ENCODE measurements at regions not wholly inside any gene's neighbourhood (a gene's known extent, or its start where the extent isn't known, plus 50 kb on each side); places are given as distances from the start of the nearest gene placed in this dataset.
A peak's percentile ranks its signal among the peaks of the same experiment; 100 is the strongest.
"Not testable (repeated sequence)": the region's sequence is repeated elsewhere in the genome, so short reads cannot be mapped to it uniquely, and the experiment has no call there.

DNA sequence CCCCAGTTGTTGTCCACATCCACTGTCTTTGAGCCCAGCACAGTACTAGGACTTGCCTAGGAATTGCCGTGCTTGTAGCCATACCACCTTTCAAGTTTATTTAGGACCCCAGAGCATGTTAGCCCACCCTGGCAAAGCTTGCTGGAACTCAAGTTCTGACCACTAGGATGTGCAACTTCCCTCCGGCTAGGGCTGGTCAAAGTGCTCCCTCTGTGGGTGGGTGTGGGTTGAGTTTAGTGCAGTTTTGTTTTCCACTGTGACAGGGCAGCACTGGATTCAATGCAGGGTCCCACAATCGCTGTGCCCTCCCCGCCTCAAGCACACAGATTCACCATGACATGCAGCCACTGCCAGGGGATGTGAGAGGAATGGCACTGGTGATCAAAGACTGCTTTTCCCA lies 96.0 kb downstream of the RASGEF1B start:
- no peak for DNase-seq

GRCh38 chr4:81369886-81370285 lies 101.8 kb downstream of the RASGEF1B start:
- no peak for DNase-seq

- no peak for DNase-seq
Observed at GRCh38 chr4:81366779-81367178, 104.9 kb downstream of the RASGEF1B start.

DNA sequence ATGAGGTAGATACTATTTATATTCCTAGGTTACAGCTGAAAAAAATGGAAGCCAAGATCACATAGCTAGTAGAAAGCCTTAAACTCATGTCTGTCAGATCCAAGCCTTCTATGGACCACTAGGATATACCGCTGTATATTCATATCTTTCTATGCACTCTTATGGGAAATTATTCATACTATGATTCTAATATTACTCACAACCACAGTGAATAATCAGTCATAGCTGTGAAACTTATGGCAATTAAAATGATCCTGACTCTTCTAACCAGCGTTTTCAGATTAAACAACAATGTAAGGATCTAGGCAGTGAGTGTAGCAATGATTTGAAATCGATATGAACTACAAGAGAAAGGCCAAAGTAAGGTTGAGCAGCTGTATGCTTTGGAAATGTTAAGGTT lies 111.0 kb downstream of the RASGEF1B start:
- no peak for DNase-seq

- no peak for DNase-seq
Observed at GRCh38 chr4:81359207-81359606, 112.5 kb downstream of the RASGEF1B start.

DNA sequence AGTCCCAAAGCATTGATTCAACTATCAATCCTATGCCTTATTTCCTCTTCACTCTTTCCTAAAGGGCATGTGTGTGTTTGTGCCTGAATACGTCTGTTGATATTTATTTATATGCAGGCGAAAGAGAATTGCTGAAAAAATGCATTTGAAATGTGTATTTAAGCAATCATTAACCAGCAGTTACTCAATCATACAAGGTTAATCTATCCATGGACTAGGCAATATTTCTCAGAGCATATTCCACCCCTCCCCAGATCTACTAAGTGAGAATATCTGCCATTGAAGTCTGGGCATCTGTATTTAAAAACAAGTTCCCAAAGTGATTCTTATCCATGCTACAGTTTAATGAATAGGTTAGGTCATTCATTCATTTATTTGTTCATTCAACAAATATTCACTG lies 113.6 kb downstream of the RASGEF1B start:
- DNase-seq: no peak

DNA sequence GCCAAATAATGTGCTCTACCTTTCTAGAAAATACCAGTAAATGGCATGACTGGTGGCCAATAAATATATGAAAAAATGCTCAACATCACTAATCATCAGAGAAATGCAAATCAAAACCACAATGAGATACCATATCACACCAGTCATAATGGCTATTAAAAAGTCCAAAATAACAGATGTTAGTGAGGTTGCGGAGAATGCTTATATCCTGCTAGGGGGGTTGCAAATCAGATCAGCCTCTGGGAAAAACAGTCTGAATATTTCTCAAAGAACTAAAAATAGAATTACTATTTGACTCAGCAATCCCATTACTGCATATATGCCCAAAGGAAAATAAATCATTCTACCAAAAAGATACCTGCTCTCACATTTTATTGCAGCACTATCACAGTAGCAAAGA lies 115.1 kb downstream of the RASGEF1B start:
- DNase-seq: no peak

DNA sequence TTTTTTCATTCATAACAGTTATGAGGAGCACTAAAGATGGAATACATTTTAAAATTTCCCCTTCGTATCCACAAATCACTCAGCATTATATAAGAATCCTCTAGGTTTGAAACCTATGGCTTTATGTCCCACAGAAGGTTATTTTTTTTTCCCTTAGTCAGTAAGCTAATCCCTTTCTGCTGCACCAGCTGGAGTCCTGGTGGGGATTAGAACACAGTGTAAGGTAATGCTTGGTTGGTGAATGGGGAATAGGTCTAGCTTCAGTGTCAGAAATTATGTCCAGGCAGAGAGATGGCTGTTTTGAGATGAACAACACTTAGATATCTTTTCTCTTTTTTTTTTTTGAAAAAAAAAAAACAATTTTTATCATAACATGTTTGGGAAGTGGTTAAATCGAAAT lies 116.6 kb downstream of the RASGEF1B start:
- no peak for DNase-seq

DNA sequence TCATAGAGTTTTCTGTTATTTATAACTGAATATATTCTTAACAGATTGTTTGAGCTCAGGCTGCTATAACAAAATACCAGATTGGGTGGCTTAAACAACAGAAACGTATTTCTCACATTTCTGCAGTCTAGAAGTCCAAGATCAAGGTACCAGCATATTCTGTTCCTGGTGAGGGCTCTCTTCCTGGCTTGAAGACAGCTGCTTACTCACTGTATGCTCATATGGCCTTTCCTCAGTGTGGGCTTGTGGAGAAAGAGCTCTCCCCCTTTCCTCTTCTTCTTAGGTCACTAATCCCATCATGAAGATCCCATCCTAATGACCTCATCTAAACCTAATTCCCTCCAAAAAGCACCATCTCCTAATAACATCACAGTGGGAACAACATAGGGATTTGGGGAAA lies 117.8 kb downstream of the RASGEF1B start:
- no peak for DNase-seq

GRCh38 chr4:81352446-81352835 lies 119.3 kb downstream of the RASGEF1B start:
- DNase-seq: no peak

GRCh38 chr4:81351654-81352445 lies 119.9 kb downstream of the RASGEF1B start:
- DNase-seq: peak; percentile 1

- no peak for DNase-seq
Observed at GRCh38 chr4:81350040-81350439, 121.7 kb downstream of the RASGEF1B start.

DNA sequence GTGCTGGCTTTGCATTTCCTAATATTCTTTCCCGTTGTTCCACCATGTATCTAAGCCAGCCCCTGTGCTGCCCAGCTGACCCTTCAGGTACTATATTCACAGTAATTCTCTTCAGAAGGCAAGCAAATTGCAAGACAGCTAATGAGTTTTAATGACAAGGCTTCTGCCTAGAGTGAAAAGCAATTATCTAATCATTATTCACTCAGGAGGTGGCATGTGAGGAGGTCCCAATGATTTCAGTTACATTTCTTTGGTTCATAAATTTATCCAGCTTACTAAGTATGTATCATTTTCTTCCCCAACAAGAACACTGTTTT lies 123.0 kb downstream of the RASGEF1B start:
- DNase-seq: no peak

DNA sequence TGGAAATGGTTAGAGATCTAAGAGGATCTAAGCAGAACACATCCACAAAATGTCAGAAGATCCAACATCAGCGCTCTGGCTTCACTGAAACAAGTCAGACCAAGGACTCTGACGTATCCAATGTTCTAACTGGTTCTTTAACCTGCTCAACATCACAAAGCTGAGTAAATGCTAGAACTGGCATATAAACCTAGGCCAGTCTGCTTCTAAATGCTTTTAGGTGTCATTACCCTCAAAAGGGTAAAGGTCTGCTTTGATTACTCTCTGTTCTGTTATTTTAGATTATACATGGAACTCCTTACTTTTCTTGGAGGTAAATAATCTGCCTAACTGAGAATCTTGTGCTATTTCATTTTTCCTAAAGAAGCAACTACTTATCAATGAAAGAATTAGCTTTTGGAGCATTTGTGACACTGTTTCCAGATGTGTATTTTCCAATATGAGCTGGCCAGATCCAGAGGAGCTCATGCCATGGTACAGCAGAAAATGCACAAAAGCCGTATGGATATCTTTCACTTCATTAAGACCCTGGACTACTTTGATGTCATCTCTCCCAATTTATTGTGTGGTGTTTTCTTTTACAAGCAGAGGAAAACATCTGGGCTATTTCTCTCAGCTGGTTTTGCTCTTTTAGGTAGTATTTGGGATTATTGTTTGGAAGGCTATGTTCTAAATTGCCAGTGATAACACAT lies 123.5 kb downstream of the RASGEF1B start:
- DNase-seq: no peak

DNA sequence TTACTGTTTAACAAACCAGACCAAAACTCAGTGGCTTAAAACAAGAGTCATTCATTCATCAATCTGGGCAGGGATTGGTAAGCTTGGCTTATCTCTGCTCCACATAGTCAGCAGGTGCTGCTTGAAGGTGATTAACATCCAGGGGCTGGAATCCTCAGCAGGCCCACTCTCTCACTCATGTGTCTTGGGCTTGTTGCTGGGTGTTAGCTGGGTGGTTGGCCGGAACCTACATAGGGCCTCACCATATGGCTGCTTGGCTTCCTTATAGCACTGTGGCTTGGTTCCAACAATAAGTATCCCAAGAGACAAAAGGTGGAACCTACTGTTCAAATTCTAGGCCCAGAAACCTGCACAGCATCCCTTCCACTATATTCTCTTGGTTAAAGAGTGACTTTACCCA lies 125.0 kb downstream of the RASGEF1B start:
- no peak for DNase-seq

DNA sequence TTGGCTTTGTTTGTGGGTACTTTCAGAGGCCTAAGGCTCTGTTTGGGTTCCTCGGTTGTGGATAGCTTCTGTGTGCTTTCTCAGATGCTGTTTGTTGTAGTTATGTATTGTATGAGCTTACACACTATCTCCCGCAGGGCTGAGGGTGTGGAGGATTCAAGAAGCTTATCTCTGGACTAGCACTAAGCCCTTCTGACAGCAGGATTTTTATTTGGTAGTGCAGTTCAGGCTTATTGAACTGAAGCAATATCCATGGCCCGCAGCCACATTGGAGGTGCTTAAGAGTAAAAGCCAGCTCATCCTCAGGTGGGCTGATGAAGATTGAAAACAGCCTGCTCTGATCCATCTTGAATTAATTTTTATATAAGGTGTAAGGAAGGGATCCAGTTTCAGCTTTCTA lies 128.2 kb downstream of the RASGEF1B start:
- no peak for DNase-seq

GRCh38 chr4:81343046-81343445 lies 128.0 kb upstream of the PRKG2 start:
- no peak for DNase-seq

DNA sequence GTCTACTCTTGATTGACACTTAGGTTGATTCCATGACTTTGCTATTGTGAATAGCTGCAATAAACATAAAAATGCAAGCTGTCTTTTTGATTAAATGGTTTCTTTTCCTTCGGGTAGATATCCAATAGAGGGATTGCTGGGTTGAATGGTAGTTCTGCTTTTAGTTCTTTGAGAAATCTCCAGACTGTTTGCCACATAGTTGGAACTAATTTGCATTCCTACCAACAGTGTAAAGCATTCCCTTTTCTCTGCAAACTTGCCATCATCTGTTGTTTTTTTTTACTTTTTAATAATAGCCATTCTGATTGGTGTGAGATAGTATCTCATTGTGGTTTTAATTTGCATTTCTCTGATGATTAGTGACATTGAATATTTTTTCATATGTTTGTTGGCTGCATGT lies 122.2 kb upstream of the PRKG2 start:
- no peak for DNase-seq

DNA sequence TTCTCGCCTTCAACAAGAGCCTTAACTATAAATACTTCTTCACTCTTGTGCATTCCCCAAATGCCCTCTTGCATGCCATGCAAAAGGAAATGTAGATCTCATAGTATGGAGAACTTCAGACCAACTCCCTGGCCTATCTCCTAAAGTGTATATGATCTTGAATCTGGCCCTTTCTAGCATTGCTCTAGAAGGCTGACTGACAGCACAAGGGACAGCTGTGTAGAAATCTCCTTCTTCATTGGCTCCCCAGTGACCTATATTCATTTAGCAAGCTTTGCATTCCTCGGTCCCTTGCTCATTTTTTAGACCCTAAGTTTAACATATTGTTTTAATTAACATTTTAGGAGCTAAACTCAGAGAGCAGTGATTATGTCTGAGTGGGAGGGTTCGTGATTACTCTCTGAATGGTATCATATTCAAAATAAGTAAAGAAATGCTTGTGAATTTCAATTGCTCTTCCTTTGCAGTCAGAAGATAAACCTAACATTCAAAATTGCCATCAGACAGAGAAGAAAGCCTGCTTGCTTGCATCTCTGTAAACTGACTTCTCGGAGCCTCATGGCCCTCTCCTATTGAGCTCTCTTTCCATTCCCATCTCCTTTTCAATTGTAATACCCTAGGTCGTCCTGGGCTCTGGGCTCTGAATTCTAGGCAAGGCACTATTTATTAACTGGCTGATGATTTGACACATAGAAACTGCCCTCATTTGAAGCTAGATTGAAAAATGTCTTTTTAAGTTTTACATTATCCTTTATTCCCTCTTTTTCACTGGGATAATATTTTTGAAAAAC lies 120.3 kb upstream of the PRKG2 start:
- no peak for DNase-seq

DNA sequence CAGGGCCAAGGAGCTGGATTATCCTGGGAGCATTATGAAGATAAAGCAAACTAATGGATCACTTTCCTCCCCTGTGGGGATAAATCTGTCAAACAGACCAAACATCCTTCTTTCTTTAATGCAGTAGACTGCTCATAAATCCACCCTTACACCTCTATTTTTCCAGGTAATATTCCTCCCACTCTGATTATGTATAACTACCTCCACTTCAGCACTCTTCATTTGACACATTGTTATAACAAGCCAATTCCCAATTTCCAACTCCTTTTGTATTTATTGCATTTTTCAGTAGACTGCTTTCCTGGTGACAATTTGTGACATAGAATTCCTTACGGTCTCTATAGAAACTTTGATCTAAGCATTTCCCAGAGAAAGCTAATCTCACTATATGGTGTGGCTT lies 115.0 kb upstream of the PRKG2 start:
- no peak for DNase-seq

DNA sequence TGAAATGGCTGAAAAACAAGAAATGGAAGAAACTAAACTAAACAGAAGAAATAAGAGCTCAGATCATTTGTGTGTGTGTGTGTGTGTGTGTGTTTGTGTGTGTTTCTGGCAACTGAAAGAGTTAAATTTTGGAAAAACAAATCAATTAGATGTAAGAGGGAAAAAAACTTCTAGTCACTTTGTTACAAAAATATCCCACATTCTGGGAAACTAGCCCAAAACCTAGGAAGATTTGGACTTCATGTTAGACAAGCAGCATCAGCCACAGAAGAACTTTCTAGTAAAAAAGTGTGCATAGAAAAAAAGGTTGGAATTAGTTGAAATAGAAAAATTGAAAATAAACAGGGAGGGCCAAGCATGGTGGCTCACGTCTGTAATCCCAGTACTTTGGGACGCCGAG lies 111.6 kb upstream of the PRKG2 start:
- DNase-seq: no peak

DNA sequence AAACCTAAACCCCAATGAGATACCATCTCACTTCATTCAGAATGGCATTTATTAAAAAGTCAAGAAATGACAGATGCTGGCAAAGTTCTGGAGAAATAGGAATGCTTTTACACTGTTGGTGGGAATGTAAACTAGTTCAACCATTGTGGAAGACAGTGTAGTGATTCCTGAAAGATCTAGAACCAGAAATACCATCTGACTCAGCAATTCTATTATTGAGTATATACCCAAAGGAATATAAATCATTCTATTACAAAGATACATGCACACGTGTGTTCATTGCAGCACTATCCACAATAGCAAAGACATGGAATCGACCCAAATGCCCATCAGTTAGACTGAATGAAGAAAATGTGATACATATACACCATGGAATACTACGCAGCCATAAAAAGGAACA lies 109.6 kb upstream of the PRKG2 start:
- DNase-seq: not testable (repeated sequence)

DNA sequence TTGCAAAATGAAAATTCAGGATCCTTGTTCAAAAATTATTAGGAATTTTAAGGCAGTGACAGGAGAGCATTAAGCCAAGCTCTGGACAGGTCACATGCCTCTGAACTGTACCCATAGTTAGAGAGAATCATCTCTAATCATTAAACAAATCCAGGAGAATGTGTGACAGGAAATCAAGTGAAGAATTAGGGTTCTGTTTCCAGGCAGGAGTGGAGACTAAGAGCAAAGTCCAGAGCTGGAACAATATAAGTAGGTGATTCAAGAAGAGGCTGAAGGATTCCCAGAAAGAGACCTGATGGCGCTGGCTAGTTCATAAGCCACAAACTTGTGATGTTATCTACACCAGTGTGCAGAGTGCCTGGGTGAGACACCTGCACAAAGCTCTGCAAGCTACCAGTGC lies 104.6 kb upstream of the PRKG2 start:
- no peak for DNase-seq

DNA sequence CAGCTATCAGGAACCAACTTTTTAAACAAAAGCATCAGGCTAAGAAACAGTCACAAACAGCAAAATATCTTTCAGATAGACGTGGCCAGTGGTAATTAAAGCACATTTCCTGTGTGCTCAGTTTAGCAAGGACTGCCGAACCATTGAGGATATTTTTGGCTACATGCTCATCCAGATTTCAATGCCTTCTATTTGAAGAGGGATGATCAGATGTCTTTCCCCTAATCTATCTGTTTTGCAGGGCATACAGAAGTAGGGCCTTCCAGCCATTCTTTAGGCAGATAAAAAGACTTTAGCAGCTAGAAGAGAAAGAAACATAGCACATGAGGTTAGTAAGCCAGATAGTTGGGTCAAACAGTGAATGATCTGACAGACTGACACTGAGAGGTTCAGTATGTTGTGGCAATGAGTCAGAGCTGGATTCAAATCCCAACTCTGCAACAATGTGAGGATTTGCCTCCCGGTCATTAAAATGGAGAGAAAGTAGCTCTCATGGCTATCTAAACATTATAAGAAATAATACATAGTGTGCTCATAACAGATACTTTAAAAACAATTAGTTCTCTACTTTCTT lies 100.0 kb upstream of the PRKG2 start:
- DNase-seq: no peak
